ENCODE measurements at regions not wholly inside any gene's neighbourhood (a gene's known extent, or its start where the extent isn't known, plus 50 kb on each side); places are given as distances from the start of the nearest gene placed in this dataset.

DNA sequence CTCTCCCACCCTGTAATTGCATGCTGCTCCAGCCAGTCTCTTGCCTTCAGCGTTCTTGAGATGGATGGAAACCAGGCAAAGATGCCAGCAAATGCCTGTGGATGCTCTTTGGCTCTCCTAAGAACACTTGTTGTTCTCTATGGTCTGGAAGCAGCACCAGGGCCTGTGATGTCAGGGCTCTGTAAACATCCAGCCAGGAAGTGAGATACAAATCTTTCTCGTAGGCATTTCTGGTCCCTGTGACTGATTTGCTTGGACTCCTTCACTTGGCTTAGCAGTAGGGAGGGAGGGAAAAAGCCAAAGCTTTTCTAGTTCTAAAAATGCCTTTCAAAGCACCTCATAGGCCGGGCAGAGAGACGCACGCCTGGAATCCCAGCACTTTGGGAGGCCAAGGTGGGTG is 201.3 kb downstream of the REEP3 start:
- no peaks in the 10 kb centered on the region for H3K9me3 Mint-ChIP-seq (ENCODE audit: unreplicated experiment)
- intact Hi-C loops (cut with micrococcal nuclease; ENCODE audit: unreplicated experiment) = loop anchor here (5.0 kb wide), 1 partner anchor 255 kb away; the partner anchor contains the start of gene JMJD1C
- CTCF ChIA-PET = interaction anchor here (0.7 to 3.1 kb wide), 3 partner anchors 19 to 556 kb away, joined by 3 to 67 read pairs (median 3); no protein-coding TSS in a partner anchor

DNA sequence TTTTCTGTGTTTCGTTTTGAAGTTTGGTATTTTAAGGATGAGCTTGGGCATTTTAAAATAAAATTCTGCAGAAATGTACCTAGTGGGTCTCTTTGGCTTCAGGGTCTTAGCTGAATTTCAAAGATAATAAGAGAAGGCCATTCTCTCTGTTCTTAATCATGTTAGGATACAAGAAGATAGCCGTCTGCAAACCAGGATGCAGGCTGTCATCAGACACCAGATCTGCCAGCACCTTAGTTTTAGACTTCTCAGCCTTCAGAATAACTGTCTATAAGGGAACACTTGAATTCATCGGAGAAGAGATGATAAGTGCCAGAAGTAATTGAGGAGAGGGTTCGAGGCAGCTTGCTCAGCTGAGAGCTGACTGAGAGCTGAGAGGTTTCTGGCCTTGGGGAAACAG is 202.1 kb downstream of the REEP3 start:
- H3K27me3 Mint-ChIP-seq (ENCODE audit: insufficient read depth, unreplicated experiment) = no peaks in the 10 kb centered on the region
- no peak overlapping the region for H3K27ac Mint-ChIP-seq (ENCODE audit: unreplicated experiment)
- no peak for TF ChIP-seq CTCF (IDR thresholded peaks at IDR 0.05; ENCODE audit: insufficient read depth in 1 of 2, low read depth in 1 of 2, low read length in 1 of 2, severe bottlenecking in 1 of 2, unreplicated experiment in 1 of 2)
- Histone ChIP-seq H3K36me3 (ENCODE audit: control insufficient read depth, insufficient read depth, low read length) (no peaks in the 10 kb centered on the region), H3K4me3 (ENCODE audit: low read depth, low read length) (no peak overlapping the region), H3K4me1 (peaks cover 21% of the 10 kb centered on the region), H3K27me3 (replicated peaks; ENCODE audit: control insufficient read depth, insufficient read depth, low read length) (no peaks in the 10 kb centered on the region), H3K9me3 (no peaks in the 10 kb centered on the region)
- no peak for DNase-seq
- BruUV-seq (replicated peaks) = no TSS peak
- H3K4me3 Mint-ChIP-seq (ENCODE audit: unreplicated experiment) = no peak overlapping the region
- intact Hi-C loops (cut with micrococcal nuclease; ENCODE audit: unreplicated experiment) = loop anchor here (5.0 kb wide), 1 partner anchor 256 kb away; the partner anchor contains the start of gene JMJD1C
- H3K36me3 Mint-ChIP-seq (ENCODE audit: insufficient read depth, unreplicated experiment) = no peaks in the 10 kb centered on the region
- ChIA-PET CTCF (interaction anchor here (0.8 to 1.1 kb wide), 2 partner anchors 12 to 93 kb away, joined by 3 to 5 read pairs; no protein-coding TSS in a partner anchor), POLR2A (no interaction called here)
- H3K4me1 Mint-ChIP-seq (ENCODE audit: low read depth, unreplicated experiment) = peaks cover 13% of the 10 kb centered on the region
- no peaks in the 10 kb centered on the region for H3K9me3 Mint-ChIP-seq (ENCODE audit: unreplicated experiment)

More for the DNA sequence above, 201.3 kb downstream of the REEP3 start:
- Mint-ChIP-seq H3K36me3 (ENCODE audit: insufficient read depth, unreplicated experiment) (no peaks in the 10 kb centered on the region), H3K27ac (ENCODE audit: unreplicated experiment) (no peak overlapping the region), H3K4me1 (ENCODE audit: low read depth, unreplicated experiment) (peaks cover 13% of the 10 kb centered on the region), H3K4me3 (ENCODE audit: unreplicated experiment) (no peak overlapping the region), H3K27me3 (ENCODE audit: insufficient read depth, unreplicated experiment) (no peaks in the 10 kb centered on the region)
- H3K36me3 ChIP-seq (ENCODE audit: control insufficient read depth, insufficient read depth, low read length) = no peaks in the 10 kb centered on the region
- no peak for TF ChIP-seq CTCF (IDR thresholded peaks at IDR 0.05; ENCODE audit: insufficient read depth in 1 of 2, low read depth in 1 of 2, low read length in 1 of 2, severe bottlenecking in 1 of 2, unreplicated experiment in 1 of 2)
- H3K9me3 ChIP-seq = no peaks in the 10 kb centered on the region
- no peak overlapping the region for H3K4me3 ChIP-seq (ENCODE audit: low read depth, low read length)
- BruUV-seq (replicated peaks) = no TSS peak
- peaks cover 21% of the 10 kb centered on the region for H3K4me1 ChIP-seq
- H3K27me3 ChIP-seq (replicated peaks; ENCODE audit: control insufficient read depth, insufficient read depth, low read length) = no peaks in the 10 kb centered on the region
- no peak for DNase-seq
- POLR2A ChIA-PET = no interaction called here

DNA sequence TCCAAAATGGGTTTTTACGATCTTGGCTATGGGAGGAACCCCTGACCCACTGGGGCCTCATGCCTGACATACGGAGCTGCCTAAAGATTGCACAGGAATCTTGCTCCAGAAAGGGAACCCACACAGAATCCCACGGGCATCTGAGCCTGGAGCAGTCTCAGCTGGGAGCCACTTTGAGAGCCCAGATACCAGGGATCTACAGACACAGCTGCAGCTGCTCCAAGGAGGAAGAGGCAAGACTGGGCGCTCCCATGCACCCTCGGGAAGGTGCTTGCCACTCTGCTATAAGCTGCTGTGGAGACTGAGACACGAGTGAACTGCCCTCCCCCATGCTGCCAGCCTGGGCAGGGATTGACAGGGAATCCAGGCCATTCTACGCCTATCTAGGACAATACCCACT is 202.5 kb downstream of the REEP3 start:
- no peaks in the 10 kb centered on the region for H3K36me3 ChIP-seq (ENCODE audit: control insufficient read depth, insufficient read depth, low read length)
- POLR2A ChIA-PET = no interaction called here
- DNase-seq = no peak
- H3K27me3 ChIP-seq (replicated peaks; ENCODE audit: control insufficient read depth, insufficient read depth, low read length) = no peaks in the 10 kb centered on the region
- H3K4me3 ChIP-seq (ENCODE audit: low read depth, low read length) = no peak overlapping the region
- H3K9me3 Mint-ChIP-seq (ENCODE audit: unreplicated experiment) = no peaks in the 10 kb centered on the region
- TF ChIP-seq CTCF (IDR thresholded peaks at IDR 0.05; ENCODE audit: insufficient read depth in 1 of 2, low read depth in 1 of 2, low read length in 1 of 2, severe bottlenecking in 1 of 2, unreplicated experiment in 1 of 2) = no peak
- no TSS peak for BruUV-seq (replicated peaks)
- CTCF ChIA-PET = interaction anchor here (0.8 to 1.1 kb wide), 3 partner anchors 11 to 93 kb away, joined by 3 to 5 read pairs (median 4); no protein-coding TSS in a partner anchor
- H3K27ac Mint-ChIP-seq (ENCODE audit: unreplicated experiment) = no peak overlapping the region
- H3K4me1 ChIP-seq = peaks cover 17% of the 10 kb centered on the region
- no peak overlapping the region for H3K4me3 Mint-ChIP-seq (ENCODE audit: unreplicated experiment)
- H3K27me3 Mint-ChIP-seq (ENCODE audit: insufficient read depth, unreplicated experiment) = no peaks in the 10 kb centered on the region
- intact Hi-C loops (cut with micrococcal nuclease; ENCODE audit: unreplicated experiment) = loop anchor here (5.0 kb wide), 1 partner anchor 256 kb away; the partner anchor contains the start of gene JMJD1C
- peaks cover 10% of the 10 kb centered on the region for H3K4me1 Mint-ChIP-seq (ENCODE audit: low read depth, unreplicated experiment)
- no peaks in the 10 kb centered on the region for H3K36me3 Mint-ChIP-seq (ENCODE audit: insufficient read depth, unreplicated experiment)
- no peaks in the 10 kb centered on the region for H3K9me3 ChIP-seq

Data from Caco-2 (cell line).